ENCODE measurements at regions not wholly inside any gene's neighbourhood (a gene's known extent, or its start where the extent isn't known, plus 50 kb on each side); places are given as distances from the start of the nearest gene placed in this dataset.

- no peak for TF ChIP-seq CTCF (conservative IDR thresholded peaks at IDR 0.05)
- no peak for TF ChIP-seq ZFX (IDR thresholded peaks at IDR 0.05)
These were observed 381.4 kb upstream of the TGFBR2 start for GRCh38 chr3:30225021-30225420.
